Hippocampal formation (tissue), 2 donors: ENCODE measurements at regions not wholly inside any gene's neighbourhood (a gene's known extent, or its start where the extent isn't known, plus 50 kb on each side); places are given as distances from the start of the nearest gene placed in this dataset.

Source experiments
- DNase-seq, 2 donors: peaks; one replicate each; lab custom pipeline; 2025; lab: John Stamatoyannopoulos, UW

GRCh38 chr5:141747152-141748141 lies 65.4 kb upstream of the ARAP3 start:
- peak; percentile 88 to 90 for DNase-seq

GRCh38 chr5:141746395-141746794 lies 64.4 kb upstream of the ARAP3 start:
- no peak for DNase-seq

- DNase-seq = no peak
Measured at GRCh38 chr5:141745390-141745789, 63.4 kb upstream of the ARAP3 start.

GRCh38 chr5:141743866-141744272 lies 61.8 kb upstream of the ARAP3 start:
- no peak for DNase-seq

- DNase-seq = no peak
Measured at GRCh38 chr5:141742866-141743851, 61.1 kb upstream of the ARAP3 start.

- no peak for DNase-seq
Measured at GRCh38 chr5:141742144-141742543, 60.1 kb upstream of the ARAP3 start.

- DNase-seq = no peak
Measured at GRCh38 chr5:141740885-141741284, 58.9 kb upstream of the ARAP3 start.

- no peak for DNase-seq
Measured at GRCh38 chr5:141737535-141737934, 55.5 kb upstream of the ARAP3 start.

- DNase-seq = no peak
Measured at GRCh38 chr5:141735823-141736222, 53.8 kb upstream of the ARAP3 start.

GRCh38 chr5:141734501-141735229 lies 52.6 kb upstream of the ARAP3 start:
- no peak for DNase-seq

- DNase-seq = no peak
Measured at GRCh38 chr5:141733198-141733597, 51.2 kb upstream of the ARAP3 start.

- no peak for DNase-seq
Measured at GRCh38 chr5:141732417-141732816, 50.4 kb upstream of the ARAP3 start.
